DND-41 (cell line): ENCODE measurements at regions not wholly inside any gene's neighbourhood (a gene's known extent, or its start where the extent isn't known, plus 50 kb on each side); places are given as distances from the start of the nearest gene placed in this dataset.

Source experiments
- CTCF ChIP-seq: IDR thresholded peaks from 2 replicates; pipeline ENCODE4 v1.5.1; 2012; ENCODE audit warnings: borderline replicate concordance, low read length, moderate library complexity, mild to moderate bottlenecking; ENCODE audit not compliant: poor library complexity, severe bottlenecking; ENCODE audit errors: extremely low read depth
- EZH2 ChIP-seq: IDR thresholded peaks from 3 replicates; pipeline ENCODE4 v1.6.1; 2012; ENCODE audit warnings: borderline replicate concordance, low read depth, mild to moderate bottlenecking, moderate library complexity, low read length, inconsistent platforms; ENCODE audit not compliant: severe bottlenecking

DNA sequence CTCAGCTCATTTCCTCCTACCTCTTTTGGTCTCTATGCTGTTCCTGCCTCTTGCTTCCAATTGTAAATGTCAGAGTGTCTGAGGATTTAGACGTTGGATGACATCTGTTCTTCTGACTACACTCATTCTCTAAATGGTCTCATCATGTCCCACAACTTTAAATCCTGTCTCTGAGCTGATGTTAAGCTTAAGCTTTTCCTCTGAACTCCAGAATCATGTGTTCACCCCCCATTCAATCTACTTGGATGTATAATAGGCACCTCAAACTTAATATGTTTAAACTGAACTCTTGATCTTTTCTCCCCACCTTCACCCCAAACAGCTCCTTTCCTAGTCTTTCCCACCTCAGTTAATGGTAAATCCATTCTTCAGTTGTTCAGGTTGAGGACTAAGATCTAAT lies 433.6 kb downstream of the CSNK1G3 start:
- TF ChIP-seq CTCF: no peak
- no peak for TF ChIP-seq EZH2
